Activated CD4-positive, alpha-beta memory T cell treated with anti-CD3 and anti-CD28 coated beads for 36 hours (primary cell): ENCODE measurements at regions not wholly inside any gene's neighbourhood (a gene's known extent, or its start where the extent isn't known, plus 50 kb on each side); places are given as distances from the start of the nearest gene placed in this dataset.

Experiments
- CTCF ChIA-PET: fragments of 350-600 bp; sonication (Branson Sonifier 250); formaldehyde crosslinking; loops from one replicate; lab custom pipeline; 2021; ENCODE audit warnings: antibody characterized with exemption, inconsistent platforms; lab: Charles Lee
- POLR2A ChIA-PET: fragments of 350-600 bp; sonication (Branson Sonifier 250); formaldehyde crosslinking; loops from one replicate; lab custom pipeline; 2021; ENCODE audit warnings: antibody characterized with exemption; lab: Charles Lee
- DNase-seq: peaks from one replicate; pipeline ENCODE4 v3.0.0-alpha.2; 2020
- H3K27ac Mint-ChIP-seq: one replicate; pipeline ENCODE4 v1.8.0; 2021; ENCODE audit warnings: mixed read lengths
- H3K27me3 Mint-ChIP-seq: one replicate; pipeline ENCODE4 v1.8.0; 2021; ENCODE audit warnings: mixed read lengths
- H3K36me3 Mint-ChIP-seq: one replicate; pipeline ENCODE4 v1.8.0; 2021; ENCODE audit warnings: mixed read lengths
- H3K4me1 Mint-ChIP-seq: one replicate; pipeline ENCODE4 v1.8.0; 2021; ENCODE audit warnings: low read depth, mixed read lengths
- H3K4me3 Mint-ChIP-seq: one replicate; pipeline ENCODE4 v1.8.0; 2021; ENCODE audit warnings: mild to moderate bottlenecking, mixed read lengths
- H3K9me3 Mint-ChIP-seq: one replicate; pipeline ENCODE4 v1.8.0; 2021; ENCODE audit warnings: mixed read lengths
- intact Hi-C: fragments of 100-400 bp; cut with micrococcal nuclease; formaldehyde crosslinking; loops from one replicate; pipeline ENCODE4 v1.15.1; 2023

- Mint-ChIP-seq H3K27ac (no peak overlapping the region), H3K27me3 (peaks cover 48% of the 10 kb centered on the region), H3K4me1 (peaks cover 2% of the 10 kb centered on the region), H3K9me3 (no peaks in the 10 kb centered on the region), H3K36me3 (no peaks in the 10 kb centered on the region), H3K4me3 (no peak overlapping the region)
- DNase-seq = no peak
- CTCF ChIA-PET = interaction anchor here (1.5 kb wide), 1 partner anchor 9 kb away, joined by 5 read pairs; no protein-coding TSS in a partner anchor
- POLR2A ChIA-PET = no interaction called here
- intact Hi-C loops = no loop called here
Measured at GRCh38 chr1:239995281-239995680, 96.4 kb upstream of the FMN2 start.

GRCh38 chr1:239997160-239997514 lies 94.5 kb upstream of the FMN2 start:
- Mint-ChIP-seq H3K9me3 (no peaks in the 10 kb centered on the region), H3K4me1 (peaks cover 2% of the 10 kb centered on the region), H3K27me3 (peaks cover 46% of the 10 kb centered on the region), H3K36me3 (no peaks in the 10 kb centered on the region), H3K27ac (no peak overlapping the region), H3K4me3 (no peak overlapping the region)
- DNase-seq = no peak
- CTCF ChIA-PET = no interaction called here
- intact Hi-C loops = no loop called here
- POLR2A ChIA-PET = no interaction called here

GRCh38 chr1:239997515-239998311 lies 94.0 kb upstream of the FMN2 start:
- CTCF ChIA-PET = interaction anchor here (1.0 kb wide), 1 partner anchor 46 kb away, joined by 5 read pairs; no protein-coding TSS in a partner anchor
- peak; percentile 12 for DNase-seq
- Mint-ChIP-seq H3K4me3 (no peak overlapping the region), H3K36me3 (no peaks in the 10 kb centered on the region), H3K4me1 (peaks cover 2% of the 10 kb centered on the region), H3K27me3 (peaks cover 45% of the 10 kb centered on the region), H3K27ac (no peak overlapping the region), H3K9me3 (no peaks in the 10 kb centered on the region)
- intact Hi-C loops = no loop called here
- POLR2A ChIA-PET = no interaction called here

GRCh38 chr1:239998312-239998649 lies 93.4 kb upstream of the FMN2 start:
- intact Hi-C loops = no loop called here
- ChIA-PET CTCF (interaction anchor here (1.0 kb wide), 1 partner anchor 46 kb away, joined by 5 read pairs; no protein-coding TSS in a partner anchor), POLR2A (no interaction called here)
- no peaks in the 10 kb centered on the region for H3K36me3 Mint-ChIP-seq
- no peaks in the 10 kb centered on the region for H3K9me3 Mint-ChIP-seq
- no peak for DNase-seq
- peaks cover 2% of the 10 kb centered on the region for H3K4me1 Mint-ChIP-seq
- H3K4me3 Mint-ChIP-seq = no peak overlapping the region
- H3K27me3 Mint-ChIP-seq = peaks cover 47% of the 10 kb centered on the region
- no peak overlapping the region for H3K27ac Mint-ChIP-seq

GRCh38 chr1:239999170-239999569 lies 92.5 kb upstream of the FMN2 start:
- intact Hi-C loops = no loop called here
- Mint-ChIP-seq H3K36me3 (no peaks in the 10 kb centered on the region), H3K27me3 (peaks cover 43% of the 10 kb centered on the region), H3K4me1 (peaks cover 2% of the 10 kb centered on the region), H3K9me3 (no peaks in the 10 kb centered on the region), H3K27ac (no peak overlapping the region), H3K4me3 (no peak overlapping the region)
- no peak for DNase-seq
- CTCF ChIA-PET = no interaction called here
- POLR2A ChIA-PET = no interaction called here

- Mint-ChIP-seq H3K27me3 (peaks cover 32% of the 10 kb centered on the region), H3K9me3 (no peaks in the 10 kb centered on the region), H3K4me1 (peaks cover 2% of the 10 kb centered on the region), H3K4me3 (no peak overlapping the region), H3K36me3 (no peaks in the 10 kb centered on the region), H3K27ac (no peak overlapping the region)
- intact Hi-C loops = no loop called here
- ChIA-PET CTCF (no interaction called here), POLR2A (no interaction called here)
- no peak for DNase-seq
Measured at GRCh38 chr1:240000634-240001033, 91.0 kb upstream of the FMN2 start.

GRCh38 chr1:240001177-240001740 lies 90.4 kb upstream of the FMN2 start:
- H3K4me1 Mint-ChIP-seq = peaks cover 2% of the 10 kb centered on the region
- no peak overlapping the region for H3K27ac Mint-ChIP-seq
- no peak overlapping the region for H3K4me3 Mint-ChIP-seq
- H3K27me3 Mint-ChIP-seq = peaks cover 28% of the 10 kb centered on the region
- H3K9me3 Mint-ChIP-seq = no peaks in the 10 kb centered on the region
- no peak for DNase-seq
- POLR2A ChIA-PET = no interaction called here
- no peaks in the 10 kb centered on the region for H3K36me3 Mint-ChIP-seq
- intact Hi-C loops = no loop called here
- CTCF ChIA-PET = no interaction called here

GRCh38 chr1:240004086-240004749 lies 87.5 kb upstream of the FMN2 start:
- ChIA-PET POLR2A (no interaction called here), CTCF (interaction anchor here (0.6 to 2.8 kb wide), 9 partner anchors 8 to 143 kb away, joined by 3 to 29 read pairs (median 5); no protein-coding TSS in a partner anchor)
- peak; percentile 22 for DNase-seq
- Mint-ChIP-seq H3K27ac (no peak overlapping the region), H3K9me3 (peaks cover 2% of the 10 kb centered on the region), H3K4me1 (no peaks in the 10 kb centered on the region), H3K4me3 (no peak overlapping the region), H3K36me3 (no peaks in the 10 kb centered on the region), H3K27me3 (peaks cover 13% of the 10 kb centered on the region)
- intact Hi-C loops = no loop called here

- intact Hi-C loops = no loop called here
- no peak overlapping the region for H3K4me3 Mint-ChIP-seq
- POLR2A ChIA-PET = no interaction called here
- no peaks in the 10 kb centered on the region for H3K4me1 Mint-ChIP-seq
- no peak overlapping the region for H3K27ac Mint-ChIP-seq
- CTCF ChIA-PET = interaction anchor here (0.6 to 2.8 kb wide), 5 partner anchors 7 to 1315 kb away, joined by 3 to 20 read pairs (median 3); no protein-coding TSS in a partner anchor
- no peaks in the 10 kb centered on the region for H3K36me3 Mint-ChIP-seq
- DNase-seq = no peak
- peaks cover 7% of the 10 kb centered on the region for H3K27me3 Mint-ChIP-seq
- peaks cover 8% of the 10 kb centered on the region for H3K9me3 Mint-ChIP-seq
Measured at GRCh38 chr1:240005997-240006650, 85.6 kb upstream of the FMN2 start.

- Mint-ChIP-seq H3K27ac (no peak overlapping the region), H3K4me1 (no peaks in the 10 kb centered on the region), H3K27me3 (no peaks in the 10 kb centered on the region), H3K9me3 (peaks cover 8% of the 10 kb centered on the region), H3K4me3 (no peak overlapping the region), H3K36me3 (no peaks in the 10 kb centered on the region)
- intact Hi-C loops = no loop called here
- no peak for DNase-seq
- POLR2A ChIA-PET = no interaction called here
- CTCF ChIA-PET = no interaction called here
Measured at GRCh38 chr1:240008298-240008697, 83.4 kb upstream of the FMN2 start.

GRCh38 chr1:240014051-240014450 lies 77.6 kb upstream of the FMN2 start:
- POLR2A ChIA-PET = no interaction called here
- Mint-ChIP-seq H3K9me3 (peaks cover 19% of the 10 kb centered on the region), H3K27ac (no peak overlapping the region), H3K36me3 (no peaks in the 10 kb centered on the region), H3K4me1 (no peaks in the 10 kb centered on the region), H3K4me3 (no peak overlapping the region), H3K27me3 (no peaks in the 10 kb centered on the region)
- CTCF ChIA-PET = interaction anchor here (0.6 to 3.5 kb wide), 2 partner anchors 9 to 357 kb away, joined by 3 to 20 read pairs; no protein-coding TSS in a partner anchor
- intact Hi-C loops = no loop called here
- no peak for DNase-seq

GRCh38 chr1:240018617-240019016 lies 73.1 kb upstream of the FMN2 start:
- Mint-ChIP-seq H3K4me3 (no peak overlapping the region), H3K9me3 (peaks cover 13% of the 10 kb centered on the region), H3K27me3 (no peaks in the 10 kb centered on the region), H3K27ac (no peak overlapping the region), H3K36me3 (no peaks in the 10 kb centered on the region), H3K4me1 (no peaks in the 10 kb centered on the region)
- ChIA-PET CTCF (no interaction called here), POLR2A (no interaction called here)
- no peak for DNase-seq
- intact Hi-C loops = no loop called here
